Thyroid gland (tissue), 4 donors: ENCODE measurements at regions not wholly inside any gene's neighbourhood (a gene's known extent, or its start where the extent isn't known, plus 50 kb on each side); places are given as distances from the start of the nearest gene placed in this dataset.

Source experiments
- DNase-seq, 2 donors: peaks; one replicate each; pipeline ENCODE4 v3.0.0-alpha.2; 2019
- H3K27ac ChIP-seq, 3 donors: fragments of 200-600 bp; sonication (generic); 1 replicate in 2 of 3; 2 replicates in 1 of 3; pipeline ENCODE4 v1.5.1; 2016 to 2019; ENCODE audit warnings: mild to moderate bottlenecking in 1 of 3, moderate library complexity in 1 of 3
- H3K27me3 ChIP-seq: fragments of 200-600 bp; sonication (generic); one replicate; pipeline ENCODE4 v1.5.1; 2019
- H3K36me3 ChIP-seq, 2 donors: fragments of 200-600 bp; sonication (generic); one replicate each; pipeline ENCODE4 v1.5.1; 2016 to 2019
- H3K4me1 ChIP-seq, 2 donors: fragments of 200-600 bp; sonication (generic); one replicate each; pipeline ENCODE4 v1.5.1; 2017 to 2019
- H3K4me3 ChIP-seq, 3 donors: fragments of 200-600 bp; sonication (generic); replicated peaks in 1 of 3; 1 replicate in 2 of 3; 2 replicates in 1 of 3; pipeline ENCODE4 v1.5.1; 2016; ENCODE audit warnings: mild to moderate bottlenecking in 1 of 3
- H3K9me3 ChIP-seq: fragments of 200-600 bp; sonication (generic); one replicate; pipeline ENCODE4 v1.5.1; 2017
- CTCF ChIP-seq, 6 experiments: fragments of 200-600 bp in 3 of 6; fragments of 450-650 bp in 3 of 6; sonication (generic) in 3 of 6; IDR thresholded peaks; one replicate each; pipeline ENCODE4 v1.5.1; 2016 to 2019; ENCODE audit warnings: antibody characterized with exemption in 6 of 6, mild to moderate bottlenecking in 2 of 6, inconsistent platforms in 1 of 6, moderate library complexity in 1 of 6
- POLR2A ChIP-seq, 2 donors: fragments of 450-650 bp; IDR thresholded peaks; one replicate each; pipeline ENCODE4 v1.6.1; 2017; ENCODE audit warnings: antibody characterized with exemption in 2 of 2, mild to moderate bottlenecking in 2 of 2, moderate library complexity in 1 of 2
- WGBS, 2 donors: methylation state at CpG; one replicate each; pipeline ENCODE4 v1.1.5; 2017; 5-methylcytosine and 5-hydroxymethylcytosine counted together
- intact Hi-C: fragments of 100-400 bp; cut with DNase I; formaldehyde crosslinking; loops from one replicate; pipeline ENCODE4 v1.15.1; 2023

GRCh38 chr11:80320765-80321164 lies 879.9 kb upstream of the TENM4 start:
- H3K4me3 ChIP-seq, result no peak overlapping the region
- no peaks in the 10 kb centered on the region for H3K4me1 ChIP-seq
- intact Hi-C loops, result no loop called here
- H3K36me3 ChIP-seq, result no peaks in the 10 kb centered on the region
- 86 to 87% methylated on average over 4 of the region's 4 CpGs for WGBS, 2 donors
- H3K9me3 ChIP-seq, result no peaks in the 10 kb centered on the region
- no peak overlapping the region for H3K27ac ChIP-seq
- TF ChIP-seq POLR2A (IDR thresholded peaks at IDR 0.05), result no peak
- TF ChIP-seq CTCF (IDR thresholded peaks at IDR 0.05), result no peak
- DNase-seq, result no peak
- no peaks in the 10 kb centered on the region for H3K27me3 ChIP-seq

GRCh38 chr11:80320226-80320625 lies 879.4 kb upstream of the TENM4 start:
- Histone ChIP-seq H3K27ac (no peak overlapping the region), H3K27me3 (no peaks in the 10 kb centered on the region), H3K4me1 (no peaks in the 10 kb centered on the region), H3K9me3 (no peaks in the 10 kb centered on the region), H3K36me3 (no peaks in the 10 kb centered on the region), H3K4me3 (no peak overlapping the region)
- WGBS, 2 donors, result 67 to 69% methylated on average over 1 of the region's 1 CpG
- intact Hi-C loops, result no loop called here
- no peak for TF ChIP-seq POLR2A (IDR thresholded peaks at IDR 0.05)
- no peak for TF ChIP-seq CTCF (IDR thresholded peaks at IDR 0.05)
- DNase-seq, result no peak

- H3K4me3 ChIP-seq, result no peak overlapping the region
- H3K9me3 ChIP-seq, result no peaks in the 10 kb centered on the region
- no peak overlapping the region for H3K27ac ChIP-seq
- 88 to 92% methylated on average over 1 of the region's 1 CpG for WGBS, 2 donors
- TF ChIP-seq POLR2A (IDR thresholded peaks at IDR 0.05) (no peak), CTCF (IDR thresholded peaks at IDR 0.05) (no peak)
- no peak for DNase-seq
- no peaks in the 10 kb centered on the region for H3K4me1 ChIP-seq
- H3K27me3 ChIP-seq, result no peaks in the 10 kb centered on the region
- H3K36me3 ChIP-seq, result no peaks in the 10 kb centered on the region
- intact Hi-C loops, result no loop called here
Measured at GRCh38 chr11:80317612-80318011, 876.8 kb upstream of the TENM4 start.

- intact Hi-C loops, result no loop called here
- no peak for DNase-seq
- H3K4me3 ChIP-seq, result no peak overlapping the region
- H3K9me3 ChIP-seq, result no peaks in the 10 kb centered on the region
- H3K27ac ChIP-seq, result no peak overlapping the region
- H3K36me3 ChIP-seq, result no peaks in the 10 kb centered on the region
- no peaks in the 10 kb centered on the region for H3K4me1 ChIP-seq
- WGBS, 2 donors, result 20 to 37% methylated on average over 2 of the region's 2 CpGs
- TF ChIP-seq POLR2A (IDR thresholded peaks at IDR 0.05), result no peak
- no peak for TF ChIP-seq CTCF (IDR thresholded peaks at IDR 0.05)
- H3K27me3 ChIP-seq, result no peaks in the 10 kb centered on the region
Measured at GRCh38 chr11:80315200-80315599, 874.4 kb upstream of the TENM4 start.

GRCh38 chr11:80309301-80309700 lies 868.5 kb upstream of the TENM4 start:
- H3K4me3 ChIP-seq, result no peak overlapping the region
- H3K36me3 ChIP-seq, result no peaks in the 10 kb centered on the region
- no peaks in the 10 kb centered on the region for H3K9me3 ChIP-seq
- DNase-seq, result no peak
- H3K27ac ChIP-seq, result no peak overlapping the region
- H3K27me3 ChIP-seq, result no peaks in the 10 kb centered on the region
- no peaks in the 10 kb centered on the region for H3K4me1 ChIP-seq
- TF ChIP-seq CTCF (IDR thresholded peaks at IDR 0.05), result no peak
- no peak for TF ChIP-seq POLR2A (IDR thresholded peaks at IDR 0.05)
- intact Hi-C loops, result no loop called here
